Stomach (tissue), 8 donors: ENCODE measurements at regions not wholly inside any gene's neighbourhood (a gene's known extent, or its start where the extent isn't known, plus 50 kb on each side); places are given as distances from the start of the nearest gene placed in this dataset.

Experiments used
- DNase-seq, 2 donors: peaks; one replicate each; pipeline versions ENCODE4 v3.0.0 to v3.0.0-alpha.2; 2013 to 2019
- H3K27ac ChIP-seq, 5 donors: fragments of 200-600 bp in 4 of 5; sonication (generic) in 4 of 5; one replicate each; pipeline ENCODE4 v1.5.1; 2013 to 2019; ENCODE audit warnings: mild to moderate bottlenecking in 1 of 5, moderate library complexity in 1 of 5
- H3K27me3 ChIP-seq, 3 donors: fragments of 200-600 bp; sonication (generic); one replicate each; pipeline ENCODE4 v1.5.1; 2017 to 2019; ENCODE audit warnings: mixed run types in 1 of 3
- H3K36me3 ChIP-seq, 4 donors: fragments of 200-600 bp; sonication (generic); 1 replicate in 3 of 4; 2 replicates in 1 of 4; pipeline ENCODE4 v1.5.1; 2016 to 2019
- H3K4me1 ChIP-seq, 4 donors: fragments of 200-600 bp; sonication (generic); one replicate each; pipeline ENCODE4 v1.5.1; 2016 to 2019
- H3K4me3 ChIP-seq, 4 donors: fragments of 200-600 bp; sonication (generic) in 3 of 4; one replicate each; pipeline ENCODE4 v1.5.1; 2016 to 2019; ENCODE audit warnings: mild to moderate bottlenecking in 1 of 4
- H3K9me3 ChIP-seq, 4 donors: fragments of 200-600 bp; sonication (generic); one replicate each; pipeline ENCODE4 v1.5.1; 2016 to 2019
- CTCF ChIP-seq, 7 experiments: fragments of 450-650 bp in 4 of 7; fragments of 200-600 bp in 3 of 7; sonication (generic) in 3 of 7; IDR thresholded peaks; one replicate each; pipeline ENCODE4 v1.5.1; 2016 to 2019; ENCODE audit warnings: antibody characterized with exemption in 7 of 7, control low read depth in 2 of 7, mild to moderate bottlenecking in 1 of 7
- EP300 ChIP-seq: sonication (generic); formaldehyde crosslinking; IDR thresholded peaks from one replicate; pipeline ENCODE4 v1.6.1; 2017; ENCODE audit warnings: antibody characterized with exemption
- POLR2A ChIP-seq, 4 donors: fragments of 450-650 bp; IDR thresholded peaks; one replicate each; pipeline ENCODE4 v1.6.1; 2016; ENCODE audit warnings: antibody characterized with exemption in 4 of 4, control low read depth in 2 of 4, mild to moderate bottlenecking in 1 of 4, moderate library complexity in 1 of 4
- POLR2AphosphoS5 ChIP-seq, 3 donors: sonication (generic); formaldehyde crosslinking; IDR thresholded peaks; one replicate each; pipeline ENCODE4 v1.6.1; 2016; ENCODE audit warnings: antibody characterized with exemption in 3 of 3
- WGBS, 5 donors: extraction: QIAGEN DNeasy Blood & Tissue Kit in 3 of 5; methylation state at CpG; one replicate each; pipeline versions ENCODE4 v1.1.5 to v1.1.7; 2013 to 2018; 5-methylcytosine and 5-hydroxymethylcytosine counted together
- intact Hi-C: fragments of 100-400 bp; cut with DNase I; formaldehyde crosslinking; loops from one replicate; pipeline ENCODE4 v1.15.1; 2023; ENCODE audit warnings: low total_unique reads
- donor health status: healthy with polysubstance abuse.
- donor health status: Bipolar disorder and iron deficiency.
- donor health status: healthy.

- Histone ChIP-seq H3K4me3 (no peak overlapping the region), H3K27ac (no peak overlapping the region), H3K27me3 (peaks cover 0 to 3% (median 0%) of the 10 kb centered on the region in 3 donors), H3K36me3 (no peaks in the 10 kb centered on the region), H3K4me1 (peaks cover 0 to 3% (median 2%) of the 10 kb centered on the region in 4 donors), H3K9me3 (no peaks in the 10 kb centered on the region)
- TF ChIP-seq POLR2AphosphoS5 (IDR thresholded peaks at IDR 0.05) (no peak), EP300 (no peak), POLR2A (IDR thresholded peaks at IDR 0.05) (no peak), CTCF (IDR thresholded peaks at IDR 0.05) (no peak)
- no peak for DNase-seq
- 73 to 84% (median 82%) methylated on average over 2 of the region's 2 CpGs for WGBS, 5 donors
- intact Hi-C loops = no loop called here
Observed at GRCh38 chr12:77319166-77319565, 253.8 kb upstream of the E2F7 start.

- no peak overlapping the region for H3K4me3 ChIP-seq
- no peaks in the 10 kb centered on the region for H3K36me3 ChIP-seq
- no peak for TF ChIP-seq EP300
- no peak for TF ChIP-seq POLR2AphosphoS5 (IDR thresholded peaks at IDR 0.05)
- TF ChIP-seq CTCF (IDR thresholded peaks at IDR 0.05) = no peak
- TF ChIP-seq POLR2A (IDR thresholded peaks at IDR 0.05) = no peak
- no peak for DNase-seq
- H3K27me3 ChIP-seq = no peaks in the 10 kb centered on the region
- no peak overlapping the region for H3K27ac ChIP-seq
- 37 to 66% (median 62%) methylated on average over 3 of the region's 3 CpGs for WGBS, 5 donors
- no peaks in the 10 kb centered on the region for H3K9me3 ChIP-seq
- intact Hi-C loops = no loop called here
- H3K4me1 ChIP-seq = no peaks in the 10 kb centered on the region
Observed at GRCh38 chr12:77315407-77315806, 250.0 kb upstream of the E2F7 start.

- H3K4me1 ChIP-seq = no peaks in the 10 kb centered on the region
- no peaks in the 10 kb centered on the region for H3K27me3 ChIP-seq
- no peaks in the 10 kb centered on the region for H3K36me3 ChIP-seq
- 44 to 54% (median 51%) methylated on average over 2 of the region's 2 CpGs for WGBS, 5 donors
- H3K9me3 ChIP-seq = no peaks in the 10 kb centered on the region
- DNase-seq = no peak
- H3K4me3 ChIP-seq = no peak overlapping the region
- TF ChIP-seq POLR2A (IDR thresholded peaks at IDR 0.05) (no peak), EP300 (no peak)
- H3K27ac ChIP-seq = no peak overlapping the region
- intact Hi-C loops = no loop called here
Observed at GRCh38 chr12:77314378-77315052, 249.1 kb upstream of the E2F7 start.

- Histone ChIP-seq H3K27me3 (no peaks in the 10 kb centered on the region), H3K27ac (no peak overlapping the region), H3K36me3 (no peaks in the 10 kb centered on the region), H3K9me3 (no peaks in the 10 kb centered on the region), H3K4me1 (no peaks in the 10 kb centered on the region), H3K4me3 (no peak overlapping the region)
- 83 to 91% (median 89%) methylated on average over 2 of the region's 2 CpGs for WGBS, 5 donors
- no peak for DNase-seq
- intact Hi-C loops = no loop called here
- TF ChIP-seq POLR2A (IDR thresholded peaks at IDR 0.05) (no peak), CTCF (IDR thresholded peaks at IDR 0.05) (no peak), POLR2AphosphoS5 (IDR thresholded peaks at IDR 0.05) (no peak), EP300 (no peak)
Observed at GRCh38 chr12:77308056-77308455, 242.7 kb upstream of the E2F7 start.

- no peaks in the 10 kb centered on the region for H3K9me3 ChIP-seq
Observed at GRCh38 chr12:77300811-77301210, 235.4 kb upstream of the E2F7 start.

More at GRCh38 chr12:77300811-77301210, 235.4 kb upstream of the E2F7 start:
- WGBS, 5 donors = 0 to 42% (median 17%) methylated on average over 1 of the region's 1 CpG
- intact Hi-C loops = no loop called here
- Histone ChIP-seq H3K4me3 (no peak overlapping the region), H3K27ac (no peak overlapping the region), H3K27me3 (no peaks in the 10 kb centered on the region), H3K4me1 (no peaks in the 10 kb centered on the region), H3K36me3 (no peaks in the 10 kb centered on the region)
- TF ChIP-seq POLR2AphosphoS5 (IDR thresholded peaks at IDR 0.05) (no peak), POLR2A (IDR thresholded peaks at IDR 0.05) (no peak), EP300 (no peak), CTCF (IDR thresholded peaks at IDR 0.05) (no peak)
- no peak for DNase-seq
